MM.1S (cell line): ENCODE measurements at regions not wholly inside any gene's neighbourhood (a gene's known extent, or its start where the extent isn't known, plus 50 kb on each side); places are given as distances from the start of the nearest gene placed in this dataset.

Experiments
- DNase-seq: peaks from one replicate; pipeline ENCODE4 v3.0.0-alpha.2; 2015
- H2AFZ ChIP-seq: fragments of 300-600 bp; sonication (generic); 2 replicates; pipeline ENCODE4 v1.6.0; 2016; ENCODE audit warnings: antibody characterized with exemption, low read length
- H3F3A ChIP-seq: fragments of 300-600 bp; sonication (generic); 2 replicates; pipeline ENCODE4 v1.6.1; 2016; ENCODE audit warnings: mild to moderate bottlenecking, antibody characterized with exemption, low read length, moderate library complexity, mixed read lengths; ENCODE audit not compliant: insufficient read depth
- H3K27ac ChIP-seq: fragments of 300-600 bp; sonication (generic); 2 replicates; pipeline ENCODE4 v1.5.1; 2016; ENCODE audit warnings: mild to moderate bottlenecking, low read length
- H3K27me3 ChIP-seq: fragments of 300-600 bp; sonication (generic); replicated peaks from 2 replicates; pipeline ENCODE4 v1.6.0; 2016; ENCODE audit warnings: low read length; ENCODE audit not compliant: insufficient read depth
- H3K36me3 ChIP-seq: fragments of 300-600 bp; sonication (generic); replicated peaks from 2 replicates; pipeline ENCODE4 v1.6.1; 2016; ENCODE audit warnings: mild to moderate bottlenecking, low read length, mixed read lengths; ENCODE audit not compliant: insufficient read depth
- H3K4me1 ChIP-seq: fragments of 300-600 bp; sonication (generic); 2 replicates; pipeline ENCODE4 v1.6.1; 2016; ENCODE audit warnings: low read length, mixed read lengths
- H3K4me2 ChIP-seq: fragments of 300-600 bp; sonication (generic); 2 replicates; pipeline ENCODE4 v1.6.0; 2016; ENCODE audit warnings: low read depth, low read length
- H3K4me3 ChIP-seq: fragments of 300-600 bp; sonication (generic); 2 replicates; pipeline ENCODE4 v1.5.1; 2016; ENCODE audit warnings: low read length, mixed read lengths
- H3K79me2 ChIP-seq: fragments of 300-600 bp; sonication (generic); 2 replicates; pipeline ENCODE4 v1.6.1; 2016; ENCODE audit warnings: mixed run types, low read length, mixed read lengths
- H3K9ac ChIP-seq: fragments of 300-600 bp; sonication (generic); 2 replicates; pipeline ENCODE4 v1.6.1; 2016; ENCODE audit warnings: low read length, mixed read lengths
- H3K9me2 ChIP-seq: fragments of 300-600 bp; sonication (generic); replicated peaks from 2 replicates; pipeline ENCODE4 v1.6.1; 2016; ENCODE audit warnings: mild to moderate bottlenecking, low read length, mixed read lengths; ENCODE audit not compliant: insufficient read depth
- H3K9me3 ChIP-seq: fragments of 300-600 bp; sonication (generic); replicated peaks from 2 replicates; pipeline ENCODE4 v1.6.1; 2016; ENCODE audit warnings: mild to moderate bottlenecking, low read length, mixed read lengths; ENCODE audit not compliant: insufficient read depth
- H4K20me1 ChIP-seq: fragments of 300-600 bp; sonication (generic); 2 replicates; pipeline ENCODE4 v1.6.1; 2016; ENCODE audit warnings: mild to moderate bottlenecking, low read length, moderate library complexity, mixed read lengths; ENCODE audit not compliant: insufficient read depth
- CTCF ChIP-seq: fragments of 300-600 bp; sonication (generic); IDR thresholded peaks from 2 replicates; pipeline ENCODE4 v1.5.1; 2016; ENCODE audit warnings: antibody characterized with exemption, low read length, mixed read lengths
- EZH2 ChIP-seq: fragments of 300-600 bp; sonication (generic); optimal IDR thresholded peaks from 2 replicates; pipeline ENCODE3; 2017; ENCODE audit warnings: low read depth, mild to moderate bottlenecking, antibody characterized with exemption, low read length, mixed read lengths
- EZH2phosphoT487 ChIP-seq: fragments of 300-600 bp; sonication (generic); IDR thresholded peaks from 2 replicates; pipeline ENCODE4 v1.6.1; 2018; ENCODE audit warnings: antibody characterized with exemption, low read length

- Histone ChIP-seq H3K27ac (no peak overlapping the region), H3K4me1 (no peaks in the 10 kb centered on the region), H3K4me3 (no peak overlapping the region), H3K4me2 (no peak overlapping the region), H2AFZ (no peak overlapping the region), H3K9me2 (no peaks in the 10 kb centered on the region), H3K36me3 (no peaks in the 10 kb centered on the region), H4K20me1 (no peaks in the 10 kb centered on the region), H3K9ac (no peak overlapping the region), H3F3A (no peaks in the 10 kb centered on the region), H3K27me3 (no peaks in the 10 kb centered on the region), H3K9me3 (no peaks in the 10 kb centered on the region), H3K79me2 (no peaks in the 10 kb centered on the region)
- TF ChIP-seq EZH2 (no peak), CTCF (no peak), EZH2phosphoT487 (no peak)
- DNase-seq: no peak
These were observed 278.1 kb upstream of the ZEB2 start for GRCh38 chr2:144798034-144798433.

GRCh38 chr2:144796936-144797335 lies 277.0 kb upstream of the ZEB2 start:
- Histone ChIP-seq H3K27ac (no peak overlapping the region), H4K20me1 (no peaks in the 10 kb centered on the region), H3K9me2 (no peaks in the 10 kb centered on the region), H3K36me3 (no peaks in the 10 kb centered on the region), H3K4me3 (no peak overlapping the region), H3K27me3 (no peaks in the 10 kb centered on the region), H2AFZ (no peak overlapping the region), H3F3A (no peaks in the 10 kb centered on the region), H3K4me2 (no peak overlapping the region), H3K4me1 (no peaks in the 10 kb centered on the region), H3K9me3 (no peaks in the 10 kb centered on the region), H3K9ac (no peak overlapping the region), H3K79me2 (no peaks in the 10 kb centered on the region)
- no peak for DNase-seq
- no peak for TF ChIP-seq EZH2
- TF ChIP-seq CTCF: no peak
- no peak for TF ChIP-seq EZH2phosphoT487

- H3K9me3 ChIP-seq: no peaks in the 10 kb centered on the region
- no peaks in the 10 kb centered on the region for H3K9me2 ChIP-seq
- H2AFZ ChIP-seq: no peak overlapping the region
- H3K4me3 ChIP-seq: no peak overlapping the region
- no peaks in the 10 kb centered on the region for H4K20me1 ChIP-seq
- H3K27ac ChIP-seq: no peak overlapping the region
- H3K4me2 ChIP-seq: no peak overlapping the region
- TF ChIP-seq EZH2: no peak
- no peak for TF ChIP-seq EZH2phosphoT487
- TF ChIP-seq CTCF: no peak
- no peaks in the 10 kb centered on the region for H3K36me3 ChIP-seq
- H3K79me2 ChIP-seq: no peaks in the 10 kb centered on the region
- no peaks in the 10 kb centered on the region for H3K27me3 ChIP-seq
- no peak for DNase-seq
- no peaks in the 10 kb centered on the region for H3F3A ChIP-seq
- H3K4me1 ChIP-seq: no peaks in the 10 kb centered on the region
- H3K9ac ChIP-seq: no peak overlapping the region
These were observed 276.2 kb upstream of the ZEB2 start for GRCh38 chr2:144796164-144796563.
